ENCODE measurements at regions not wholly inside any gene's neighbourhood (a gene's known extent, or its start where the extent isn't known, plus 50 kb on each side); places are given as distances from the start of the nearest gene placed in this dataset.

DNA sequence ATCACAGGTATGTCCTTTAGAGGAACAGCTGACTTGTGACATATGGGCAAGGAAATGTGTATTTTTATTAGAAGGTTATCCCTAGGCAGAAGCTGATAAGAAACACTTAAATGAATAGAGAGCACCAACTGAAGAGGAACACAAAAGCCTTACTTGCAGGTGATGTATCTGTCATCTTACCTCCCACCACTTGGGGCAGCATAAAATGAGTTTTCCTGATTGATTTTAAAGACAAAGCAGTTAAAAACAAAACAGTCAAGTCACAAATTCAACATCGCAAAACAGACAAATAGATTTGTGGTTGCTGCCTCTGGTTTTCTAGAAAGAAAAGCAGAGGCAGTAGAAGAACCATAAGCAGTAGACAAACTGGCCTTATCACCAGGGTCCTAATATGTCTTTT, 302.4 kb upstream of the ZNF462 start:
- TF ChIP-seq ZNF565 (CRISPR knock-in tag; conservative IDR thresholded peaks at IDR 0.05; ENCODE audit: low read depth) (no peak), TCF4 (CRISPR knock-in tag; IDR thresholded peaks at IDR 0.05; ENCODE audit: borderline replicate concordance) (no peak), PATZ1 (CRISPR knock-in tag; IDR thresholded peaks at IDR 0.05; ENCODE audit: borderline replicate concordance) (no peak), PPARA (CRISPR knock-in tag; IDR thresholded peaks at IDR 0.05; ENCODE audit: borderline replicate concordance) (no peak), ZFP30 (CRISPR knock-in tag; IDR thresholded peaks at IDR 0.05) (no peak), ZFP3 (CRISPR knock-in tag; IDR thresholded peaks at IDR 0.05) (no peak), BACH2 (CRISPR knock-in tag; IDR thresholded peaks at IDR 0.05; ENCODE audit: borderline replicate concordance) (no peak), CREB5 (CRISPR knock-in tag; IDR thresholded peaks at IDR 0.05; ENCODE audit: low read depth) (no peak), ISL1 (CRISPR knock-in tag; IDR thresholded peaks at IDR 0.05) (no peak), RARB (CRISPR knock-in tag; IDR thresholded peaks at IDR 0.05) (no peak), OSR1 (CRISPR knock-in tag; IDR thresholded peaks at IDR 0.05) (no peak), GLIS3 (CRISPR knock-in tag; IDR thresholded peaks at IDR 0.05) (no peak)
- TF ChIP-seq, protein P1, sequence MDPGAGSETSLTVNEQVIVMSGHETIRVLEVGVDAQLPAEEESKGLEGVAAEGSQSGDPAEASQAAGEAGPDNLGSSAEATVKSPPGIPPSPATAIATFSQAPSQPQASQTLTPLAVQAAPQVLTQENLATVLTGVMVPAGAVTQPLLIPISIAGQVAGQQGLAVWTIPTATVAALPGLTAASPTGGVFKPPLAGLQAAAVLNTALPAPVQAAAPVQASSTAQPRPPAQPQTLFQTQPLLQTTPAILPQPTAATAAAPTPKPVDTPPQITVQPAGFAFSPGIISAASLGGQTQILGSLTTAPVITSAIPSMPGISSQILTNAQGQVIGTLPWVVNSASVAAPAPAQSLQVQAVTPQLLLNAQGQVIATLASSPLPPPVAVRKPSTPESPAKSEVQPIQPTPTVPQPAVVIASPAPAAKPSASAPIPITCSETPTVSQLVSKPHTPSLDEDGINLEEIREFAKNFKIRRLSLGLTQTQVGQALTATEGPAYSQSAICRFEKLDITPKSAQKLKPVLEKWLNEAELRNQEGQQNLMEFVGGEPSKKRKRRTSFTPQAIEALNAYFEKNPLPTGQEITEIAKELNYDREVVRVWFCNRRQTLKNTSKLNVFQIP (CRISPR knock-in tag; IDR thresholded peaks at IDR 0.05; ENCODE audit: borderline replicate concordance, low read depth): no peak
